Left renal cortex interstitium (tissue), 4 donors: ENCODE measurements at regions not wholly inside any gene's neighbourhood (a gene's known extent, or its start where the extent isn't known, plus 50 kb on each side); places are given as distances from the start of the nearest gene placed in this dataset.
"Not testable (repeated sequence)": the region's sequence is repeated elsewhere in the genome, so short reads cannot be mapped to it uniquely, and the experiment has no call there.

Source experiments
- DNase-seq, 4 donors: peaks; one replicate each; pipeline ENCODE4 v3.0.0-alpha.2; 2013; ENCODE audit warnings: low read depth in 4 of 4, low spot score in 2 of 4, missing footprints in 1 of 4

DNA sequence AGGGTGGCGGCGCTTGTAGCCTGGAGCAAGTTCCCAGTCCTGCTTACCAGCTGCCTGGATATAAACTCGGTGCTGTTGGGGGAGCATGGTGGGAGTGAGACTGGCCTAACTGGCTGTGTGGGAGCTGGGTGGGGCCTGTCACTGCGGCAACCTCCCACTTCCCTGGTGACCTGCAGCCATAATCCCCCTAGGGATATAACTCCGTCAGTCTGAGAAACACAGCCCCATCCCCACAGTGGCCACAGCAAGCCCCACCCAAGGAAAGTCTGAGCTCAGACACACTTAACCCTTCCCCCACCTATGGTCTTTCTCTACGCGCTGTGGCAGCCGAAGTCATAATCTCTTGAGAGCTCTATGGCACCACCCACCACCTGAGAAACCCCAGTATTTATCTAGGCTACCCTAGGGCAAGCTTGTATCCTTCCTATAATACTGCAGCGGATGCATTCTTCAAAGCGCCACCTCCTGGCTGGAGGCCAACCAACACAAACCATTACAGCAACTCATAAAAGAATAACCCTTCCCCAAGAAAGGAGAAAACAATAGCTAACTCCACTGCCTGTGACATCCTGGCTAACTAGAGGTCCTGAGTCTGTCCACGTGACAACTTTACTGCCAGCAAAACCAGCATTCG is 57.4 kb downstream of the ZNF648 start:
- DNase-seq, result no peak

DNA sequence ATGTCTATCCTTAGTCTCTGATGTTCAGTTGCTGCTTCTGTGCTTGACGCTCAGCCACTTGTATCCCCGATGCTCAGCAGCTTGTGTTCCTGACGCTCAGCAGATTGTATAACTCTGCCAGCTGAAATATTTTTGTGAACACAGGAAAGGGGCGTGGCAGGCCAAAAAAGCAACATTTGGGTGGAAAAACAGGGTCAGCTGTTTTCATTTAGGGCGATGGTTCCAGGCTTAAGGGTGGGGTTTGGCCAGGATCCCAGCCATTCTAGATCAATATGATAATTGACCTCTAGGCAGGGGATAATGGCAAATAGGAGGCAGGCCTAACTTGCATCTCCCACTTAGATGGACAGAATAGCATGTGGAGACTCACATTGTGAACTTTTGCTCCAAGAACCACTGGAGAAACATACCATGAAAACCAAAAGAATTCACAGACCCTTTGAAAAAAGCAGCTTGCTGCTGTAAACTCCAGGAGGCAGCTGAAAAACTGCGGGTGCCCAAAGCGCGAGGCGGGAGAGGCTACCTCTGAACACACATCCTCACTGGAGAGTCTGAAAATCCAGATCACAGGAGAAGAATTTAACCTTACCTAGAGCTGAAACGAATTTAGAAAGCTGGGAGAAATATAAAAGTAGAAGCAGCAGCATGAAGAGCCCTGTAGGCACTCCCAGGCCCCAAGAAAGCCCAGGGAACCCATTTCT is 58.3 kb downstream of the ZNF648 start:
- no peak for DNase-seq

DNA sequence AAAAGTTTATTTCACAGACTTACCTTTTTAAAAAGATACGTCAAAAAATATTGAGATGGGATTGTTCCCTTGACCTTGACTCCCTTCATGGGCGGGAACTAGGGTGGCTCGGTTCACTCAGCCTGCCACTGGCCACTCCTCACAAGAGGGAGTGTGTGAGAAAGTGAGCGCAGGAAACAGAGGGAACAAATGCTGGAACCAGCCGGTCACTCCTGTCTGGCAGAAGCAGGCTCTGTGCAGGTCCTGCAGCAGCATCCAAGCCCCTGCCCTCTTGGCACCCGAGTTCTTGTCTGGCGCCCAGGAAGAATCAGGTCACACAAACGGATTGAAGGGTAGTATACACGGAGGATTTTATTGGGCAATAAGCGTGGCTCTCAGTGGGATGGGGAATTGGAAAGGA is 58.9 kb downstream of the ZNF648 start:
- DNase-seq, result no peak

DNA sequence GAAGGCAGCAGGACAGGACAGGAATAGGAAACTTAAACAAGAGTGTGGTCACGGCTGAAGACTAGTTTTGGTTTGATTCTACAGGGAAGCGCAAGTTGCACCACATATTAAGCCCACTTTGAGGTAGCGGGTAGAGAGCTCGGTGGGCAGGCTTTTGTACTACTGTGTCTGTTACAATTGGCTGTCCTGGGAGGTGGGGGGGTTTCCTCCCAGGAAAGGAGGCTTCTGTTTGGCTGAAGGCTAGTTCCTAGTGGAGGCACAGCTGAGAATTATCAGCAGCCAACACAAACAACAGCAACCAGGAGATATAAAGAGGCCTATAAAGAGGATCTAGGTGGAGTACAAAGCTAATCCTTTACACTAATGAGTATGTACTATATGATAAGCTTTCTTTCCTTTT is 62.7 kb downstream of the ZNF648 start:
- DNase-seq, result no peak

DNA sequence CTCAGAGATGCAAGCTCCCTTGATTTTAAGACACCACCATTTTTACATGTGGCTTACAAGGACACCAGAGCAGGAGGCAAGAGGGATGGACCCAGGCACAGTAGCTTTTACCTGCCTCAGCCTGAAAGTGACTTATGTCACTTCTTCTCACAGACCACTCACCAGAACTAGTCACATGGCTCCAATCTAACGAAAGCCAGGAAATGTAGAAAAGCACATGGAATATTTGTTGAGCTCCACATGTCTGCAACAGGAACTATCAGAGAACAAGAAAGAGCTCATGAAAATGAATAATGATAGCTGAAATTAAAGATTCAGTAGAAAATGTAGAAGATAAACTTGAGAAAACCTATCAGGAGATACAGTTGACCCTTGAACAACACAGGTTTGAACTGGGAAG is 69.4 kb downstream of the ZNF648 start:
- no peak for DNase-seq

DNA sequence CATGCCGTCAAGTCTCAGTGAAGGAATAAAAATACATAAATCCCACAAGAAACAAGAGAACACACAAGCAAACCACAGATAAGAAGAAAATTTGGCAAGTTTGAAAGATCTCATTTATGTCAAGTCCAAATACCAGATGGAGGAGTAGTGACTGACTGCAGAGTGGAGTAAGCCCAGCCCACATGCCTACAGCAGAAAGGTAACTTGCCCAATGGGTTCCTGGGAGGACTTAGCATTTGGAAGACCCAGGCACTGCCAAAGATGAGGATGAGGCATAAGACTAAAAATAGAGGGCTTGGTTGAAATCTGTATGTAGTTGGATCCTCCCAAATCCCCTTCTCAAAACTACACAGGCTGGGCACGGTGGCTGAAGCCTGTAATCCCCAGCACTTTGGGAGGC is 70.8 kb downstream of the ZNF648 start:
- no peak for DNase-seq

DNA sequence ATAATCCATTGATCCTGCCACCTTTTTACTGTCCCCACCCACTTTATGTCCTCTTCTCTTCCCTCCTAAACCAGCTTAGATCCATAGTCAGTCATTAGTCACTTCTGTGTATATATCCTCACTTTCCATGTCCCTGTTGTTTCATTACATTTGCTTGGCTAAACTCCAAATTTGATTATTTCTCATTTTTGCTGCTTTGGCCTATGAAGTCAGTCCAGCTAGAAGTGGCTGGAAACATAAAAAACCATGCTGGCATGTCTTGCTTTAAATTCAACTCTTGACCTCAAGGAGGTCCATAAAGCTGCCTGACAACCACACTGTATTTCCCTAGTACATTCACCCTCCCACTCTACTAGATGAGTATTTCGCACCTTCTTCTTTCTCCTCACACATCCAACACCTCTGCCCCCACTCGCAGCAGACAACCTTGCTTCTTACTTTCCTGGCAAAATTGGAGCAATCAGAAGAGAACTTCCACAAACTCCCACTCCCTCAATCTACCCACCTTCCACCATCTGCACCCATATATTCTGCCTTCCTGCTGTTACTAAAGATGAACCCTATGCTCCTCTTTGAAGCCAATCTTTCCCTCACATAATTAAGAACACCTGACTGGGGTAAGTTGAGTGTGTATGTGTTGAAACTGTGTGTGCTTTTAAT is 72.1 kb downstream of the ZNF648 start:
- no peak for DNase-seq

DNA sequence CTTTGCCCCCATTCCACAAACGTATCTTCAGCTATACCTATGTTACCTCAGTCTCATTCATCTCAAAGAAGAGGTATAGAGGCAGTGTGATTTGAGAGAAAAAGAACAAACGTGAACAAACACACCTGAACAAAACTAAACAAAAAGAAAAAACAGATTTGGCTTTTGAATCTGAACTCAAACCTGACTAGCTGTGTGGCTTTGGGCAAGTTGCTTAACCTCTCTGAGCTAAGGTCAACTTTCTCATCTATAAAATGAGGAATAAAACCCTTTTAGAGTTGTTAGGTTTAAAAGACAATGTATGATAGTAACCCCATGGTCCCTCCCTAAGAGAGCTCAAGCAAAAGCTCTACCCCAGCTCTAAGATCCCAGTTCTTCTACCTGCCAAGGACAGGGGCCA is 73.5 kb downstream of the ZNF648 start:
- no peak for DNase-seq

DNA sequence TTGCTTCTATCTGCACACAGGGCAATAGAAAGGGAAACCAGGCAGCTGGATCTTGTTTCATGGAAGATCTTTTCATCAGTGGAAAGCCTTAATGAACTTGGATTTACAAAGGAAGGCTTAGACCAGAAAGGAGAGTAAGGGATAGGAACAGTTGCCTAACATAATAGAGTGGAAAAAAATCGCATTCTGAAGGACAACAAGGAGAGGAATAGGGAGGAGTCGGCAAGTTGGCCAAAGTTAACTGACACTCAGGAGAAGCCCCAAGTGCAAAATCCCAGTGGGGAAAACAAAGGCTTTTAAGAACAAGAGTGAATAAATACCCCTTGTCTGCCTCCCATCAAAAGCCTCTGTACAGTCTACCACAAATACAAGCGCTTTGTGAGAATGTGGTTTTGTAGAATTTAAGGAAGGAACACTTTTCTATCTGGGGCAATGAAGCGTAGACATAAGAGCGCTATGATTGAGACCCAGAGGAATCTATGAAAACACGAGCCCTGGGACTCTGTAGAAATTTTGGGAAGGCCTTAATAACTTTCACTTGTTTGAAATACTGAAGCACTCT is 74.1 kb downstream of the ZNF648 start:
- no peak for DNase-seq

DNA sequence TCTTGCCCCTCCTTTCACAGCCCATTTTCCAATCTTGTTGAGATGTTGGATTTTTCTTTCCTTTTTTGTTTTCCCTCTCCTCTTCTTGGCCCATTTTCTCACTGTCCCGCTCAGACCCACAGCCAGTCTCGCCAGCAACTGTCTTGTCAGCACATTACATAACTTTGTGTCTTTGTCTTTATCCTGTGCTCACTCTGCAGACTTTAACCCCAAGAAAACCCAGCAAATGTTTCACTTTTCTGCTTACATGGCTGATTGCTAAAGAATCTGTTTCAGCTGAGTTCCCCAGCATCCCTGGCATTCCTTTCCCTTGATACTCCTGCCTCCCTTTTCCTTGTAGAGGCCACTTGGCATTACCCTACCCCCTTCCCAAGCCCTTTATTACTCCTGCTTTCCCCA is 74.6 kb downstream of the ZNF648 start:
- DNase-seq, result no peak

DNA sequence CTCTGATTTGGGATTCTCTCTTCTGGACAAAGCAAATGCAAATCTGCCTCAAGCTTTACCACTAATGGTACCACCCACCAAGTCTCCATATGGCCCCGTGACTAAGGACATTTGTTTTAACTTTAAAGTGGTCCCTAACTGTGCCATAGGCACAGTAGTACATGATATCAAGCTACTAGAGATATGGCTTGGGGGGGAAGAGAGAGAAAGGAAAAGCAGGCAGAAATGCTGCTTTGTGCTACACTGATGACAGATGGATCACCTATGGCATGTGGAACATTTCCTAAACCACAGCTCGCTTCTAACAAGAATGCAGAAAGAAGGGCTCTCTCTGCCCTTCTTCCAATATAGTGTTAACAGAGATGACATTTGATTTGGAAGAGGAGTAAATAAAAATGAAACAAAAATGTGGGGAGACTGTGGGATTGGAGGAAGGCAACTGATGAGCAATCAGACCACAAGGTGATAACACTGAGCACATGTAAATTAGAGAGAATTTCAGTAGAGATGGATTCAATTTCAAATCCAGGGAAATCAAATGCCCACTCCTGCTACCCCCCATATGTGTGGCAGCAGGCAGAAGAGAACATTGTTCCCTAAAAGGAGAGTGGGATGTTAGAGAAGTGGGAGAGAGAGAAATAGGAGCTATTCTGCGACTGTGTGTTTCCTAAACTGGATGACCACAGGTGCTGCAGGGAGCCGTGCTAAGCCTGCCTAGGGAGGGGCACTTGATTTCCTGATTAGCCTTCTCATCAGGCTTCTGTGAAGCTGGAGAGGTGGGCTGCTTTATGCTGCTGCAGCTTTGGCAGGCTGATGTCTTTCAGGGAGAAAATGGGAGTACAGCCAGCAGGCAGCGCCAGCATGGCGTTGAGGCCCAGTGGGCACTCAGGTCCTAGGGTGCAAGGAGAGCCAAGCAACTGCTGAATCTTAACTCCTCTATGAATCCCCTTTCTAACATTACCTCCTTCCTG is 75.3 kb downstream of the ZNF648 start:
- DNase-seq, result no peak

DNA sequence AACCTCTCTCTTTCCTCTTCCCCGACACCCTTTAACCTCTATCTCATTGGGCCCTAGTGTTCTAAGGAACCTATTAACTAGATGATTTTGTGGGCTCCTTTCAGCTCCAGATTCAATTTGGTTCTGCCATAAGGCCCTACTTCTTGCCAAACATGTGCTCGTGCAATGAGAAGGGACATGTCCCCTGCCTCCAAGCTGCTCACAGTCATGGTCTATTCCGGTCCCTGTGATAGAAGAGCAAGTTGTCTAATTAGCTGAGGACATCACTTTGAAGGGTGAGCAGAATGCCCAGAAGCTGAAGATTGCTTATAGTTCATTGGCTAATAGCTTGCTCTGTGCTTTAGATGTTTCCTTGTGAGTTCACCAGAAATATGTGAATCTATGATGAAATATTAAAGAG is 76.2 kb downstream of the ZNF648 start:
- DNase-seq, result no peak

DNA sequence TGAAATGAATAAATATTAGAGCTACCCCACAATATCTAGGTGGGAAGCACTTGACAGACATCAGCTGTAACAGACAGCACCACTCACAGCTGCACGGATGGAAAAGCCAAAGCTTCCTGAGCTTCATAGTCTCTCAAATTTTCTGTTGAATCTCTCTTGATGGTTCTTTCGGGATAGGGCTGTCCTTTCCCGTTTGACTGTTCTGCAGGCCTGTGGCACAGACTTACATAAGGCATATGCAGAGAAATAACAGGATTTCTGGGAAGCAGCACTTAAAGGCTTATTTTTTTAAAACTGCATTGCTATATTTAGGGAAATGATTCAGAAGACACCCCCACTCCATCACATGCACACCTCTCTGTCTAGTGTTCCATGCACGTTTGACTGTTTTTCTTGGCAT is 77.5 kb downstream of the ZNF648 start:
- no peak for DNase-seq

DNA sequence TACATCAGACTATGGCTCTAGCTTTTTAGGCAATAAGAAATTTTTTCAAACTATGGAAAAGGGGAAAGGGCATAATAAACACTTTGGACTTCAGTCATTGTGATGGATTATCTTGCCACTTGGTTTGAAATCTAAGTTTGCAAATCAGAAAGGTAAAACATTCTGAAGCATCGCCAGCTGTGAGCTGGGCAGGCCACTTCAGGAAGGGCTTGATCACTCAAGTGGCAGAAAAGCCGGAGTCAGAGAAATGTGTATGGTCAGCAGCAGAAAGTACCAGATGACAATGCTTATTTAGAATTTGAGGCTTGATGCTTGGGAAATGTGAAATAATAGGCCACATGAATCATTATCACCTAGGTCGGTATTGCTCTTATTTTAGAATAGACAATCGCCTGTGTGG is 79.7 kb downstream of the ZNF648 start:
- DNase-seq, result no peak

DNA sequence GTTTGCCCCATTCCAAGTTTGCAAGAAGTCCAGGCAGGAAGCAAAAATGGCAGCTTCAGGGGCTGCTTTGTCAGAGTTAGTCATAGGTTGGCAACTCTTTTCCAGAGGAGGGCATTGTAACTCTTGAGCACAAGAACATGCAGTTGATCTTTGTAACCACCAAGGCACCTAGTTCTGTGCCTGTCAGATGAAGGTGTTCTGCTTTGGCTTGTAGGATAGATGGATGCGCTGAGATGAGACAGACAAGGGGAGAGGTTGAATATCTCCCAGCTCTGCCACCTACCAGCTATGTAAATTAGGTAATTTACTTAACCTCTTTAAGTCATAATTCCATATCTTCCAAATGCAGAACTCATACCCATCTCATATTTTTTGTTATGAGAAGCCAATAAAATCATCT is 89.3 kb downstream of the ZNF648 start:
- no peak for DNase-seq

DNA sequence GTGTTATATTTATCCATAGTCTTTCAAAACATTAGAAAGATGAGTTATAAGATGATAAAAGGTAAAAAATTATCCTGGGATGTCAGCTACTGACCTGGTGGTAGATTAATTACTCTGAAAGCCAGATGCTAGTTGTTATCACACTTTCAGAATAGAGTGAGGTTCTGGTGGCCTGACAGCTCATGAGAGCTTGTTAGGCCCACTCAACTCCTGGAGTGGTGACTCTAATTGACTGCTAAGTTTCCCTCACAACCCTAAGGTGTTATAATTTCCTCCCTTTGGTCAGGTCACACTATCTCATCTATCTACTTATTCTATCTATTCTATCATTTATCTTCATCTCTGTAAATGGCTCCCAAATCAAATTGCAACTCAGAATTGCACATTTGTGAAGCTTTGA is 90.1 kb downstream of the ZNF648 start:
- no peak for DNase-seq

DNA sequence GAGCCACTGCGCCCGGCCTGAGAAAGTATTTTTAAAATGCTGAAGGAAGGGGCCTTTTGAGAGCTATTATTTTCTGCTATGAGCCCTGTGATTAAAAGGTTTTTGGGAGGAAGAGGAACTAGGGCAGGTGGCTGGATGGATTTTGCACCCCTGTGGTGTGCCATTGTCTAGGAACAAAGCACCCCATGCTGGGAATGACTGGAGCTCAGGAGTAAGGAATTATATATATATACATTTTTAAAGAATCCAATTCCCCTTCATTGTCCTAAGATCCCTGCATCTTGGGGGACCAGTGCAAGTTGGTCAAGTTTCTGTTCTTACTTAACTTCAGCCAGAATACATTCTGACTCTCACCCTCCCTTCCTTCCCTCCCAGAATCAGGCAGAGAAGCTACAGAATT is 91.6 kb downstream of the ZNF648 start:
- DNase-seq, result no peak

DNA sequence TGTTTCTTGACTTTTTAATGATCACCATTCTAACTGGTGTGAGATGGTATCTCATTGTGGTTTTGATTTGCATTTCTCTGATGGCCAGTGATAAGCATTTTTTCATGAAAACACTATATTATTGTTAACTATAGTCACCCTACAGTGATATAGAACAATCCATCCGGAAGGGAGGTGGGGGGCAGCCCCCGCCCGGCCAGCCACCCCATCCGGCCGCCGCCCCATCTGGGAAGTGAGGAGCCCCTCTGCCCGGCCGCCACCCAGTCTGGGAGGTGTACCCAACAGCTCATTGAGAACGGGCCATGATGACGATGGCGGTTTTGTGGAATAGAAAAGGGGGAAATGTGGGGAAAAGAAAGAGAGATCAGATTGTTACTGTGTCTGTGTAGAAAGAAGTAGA is 106.8 kb downstream of the ZNF648 start:
- not testable (repeated sequence) for DNase-seq

DNA sequence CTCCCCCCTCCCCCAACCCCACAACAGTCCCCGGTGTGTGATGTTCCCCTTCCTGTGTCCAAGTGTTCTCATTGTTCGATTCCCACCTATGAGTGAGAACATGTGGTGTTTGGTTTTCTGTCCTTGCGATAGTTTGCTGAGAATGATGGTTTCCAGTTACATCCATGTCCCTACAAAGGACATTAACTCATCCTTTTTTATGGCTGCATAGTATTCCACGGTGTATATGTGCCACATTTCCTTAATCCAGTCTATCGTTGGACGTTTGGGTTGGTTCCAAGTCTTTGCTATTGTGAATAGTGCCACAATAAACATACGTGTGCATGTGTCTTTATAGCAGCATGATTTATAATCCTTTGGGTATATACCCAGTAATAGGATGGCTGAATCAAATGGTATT is 107.3 kb downstream of the ZNF648 start:
- DNase-seq, result not testable (repeated sequence)

DNA sequence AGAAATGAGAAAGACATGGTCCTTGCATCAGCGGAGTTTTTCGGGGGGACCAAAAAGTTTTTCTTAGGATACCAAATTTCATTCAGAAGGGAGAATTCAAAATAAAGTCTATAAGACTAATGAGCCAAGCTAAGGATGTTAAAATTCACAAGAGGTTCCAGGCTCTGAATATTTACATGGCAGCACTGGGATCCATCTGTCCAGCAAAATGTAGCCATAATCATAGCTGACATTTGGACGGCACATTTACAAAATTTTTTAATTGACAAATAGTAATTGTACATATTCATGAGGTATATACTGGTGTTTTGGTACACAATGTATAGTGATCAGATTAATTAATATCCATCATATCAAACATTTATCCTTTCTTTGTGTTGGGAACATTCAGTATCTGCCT is 107.9 kb downstream of the ZNF648 start:
- DNase-seq, result no peak

DNA sequence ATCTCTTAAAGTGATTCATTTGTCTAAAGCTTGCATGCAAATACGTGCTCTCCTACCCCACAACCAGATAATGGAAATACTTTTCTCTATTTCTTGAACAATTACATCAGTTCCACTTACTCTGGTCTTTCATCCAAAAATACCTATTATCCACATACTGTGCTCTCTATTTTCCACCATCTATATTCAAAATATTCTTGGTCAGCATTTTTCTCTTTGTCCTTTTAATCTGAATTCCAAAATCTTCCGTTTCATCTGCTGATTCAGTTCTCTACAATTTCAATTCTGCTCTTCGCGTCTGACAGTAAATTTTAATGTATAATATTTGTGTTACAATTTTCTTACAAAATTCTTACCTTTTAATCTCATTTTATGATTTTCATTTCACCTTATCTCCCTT is 110.3 kb downstream of the ZNF648 start:
- DNase-seq, result no peak
